ENCODE measurements at regions not wholly inside any gene's neighbourhood (a gene's known extent, or its start where the extent isn't known, plus 50 kb on each side); places are given as distances from the start of the nearest gene placed in this dataset.
"Not testable (repeated sequence)": the region's sequence is repeated elsewhere in the genome, so short reads cannot be mapped to it uniquely, and the experiment has no call there.

- Mint-ChIP-seq H3K27ac (peak overlapping the region; percentile 96), H3K4me1 (ENCODE audit: low read depth) (peaks cover 25% of the 10 kb centered on the region), H3K36me3 (ENCODE audit: low read depth) (peaks cover 35% of the 10 kb centered on the region), H3K4me3 (ENCODE audit: low read depth) (peak overlapping the region; percentile 83)
- intact Hi-C loops (cut with micrococcal nuclease); H3K27me3 Mint-ChIP-seq (ENCODE audit: low read depth); H3K9me3 Mint-ChIP-seq; DNase-seq (ENCODE audit: low spot score): not testable (repeated sequence)
These were observed 277.2 kb upstream of the PLGLB2 start for GRCh38 chr2:87470381-87471380.

GRCh38 chr2:87471478-87471877 lies 276.4 kb upstream of the PLGLB2 start:
- DNase-seq (ENCODE audit: low spot score); H3K27me3 Mint-ChIP-seq (ENCODE audit: low read depth); intact Hi-C loops (cut with micrococcal nuclease); H3K9me3 Mint-ChIP-seq: not testable (repeated sequence)
- peaks cover 32% of the 10 kb centered on the region for H3K36me3 Mint-ChIP-seq (ENCODE audit: low read depth)
- peaks cover 26% of the 10 kb centered on the region for H3K4me1 Mint-ChIP-seq (ENCODE audit: low read depth)
- peak overlapping the region; percentile 91 for H3K27ac Mint-ChIP-seq
- H3K4me3 Mint-ChIP-seq (ENCODE audit: low read depth): peak overlapping the region; percentile 83

- Mint-ChIP-seq H3K4me3 (ENCODE audit: low read depth) (peak overlapping the region; percentile 28), H3K4me1 (ENCODE audit: low read depth) (peaks cover 20% of the 10 kb centered on the region), H3K27ac (peak overlapping the region; percentile 73), H3K36me3 (ENCODE audit: low read depth) (peaks cover 33% of the 10 kb centered on the region)
- intact Hi-C loops (cut with micrococcal nuclease); DNase-seq (ENCODE audit: low spot score); H3K9me3 Mint-ChIP-seq; H3K27me3 Mint-ChIP-seq (ENCODE audit: low read depth): not testable (repeated sequence)
These were observed 271.5 kb upstream of the PLGLB2 start for GRCh38 chr2:87476223-87476872.

- peak overlapping the region; percentile 73 for H3K27ac Mint-ChIP-seq
- DNase-seq (ENCODE audit: low spot score); H3K27me3 Mint-ChIP-seq (ENCODE audit: low read depth); intact Hi-C loops (cut with micrococcal nuclease); H3K9me3 Mint-ChIP-seq: not testable (repeated sequence)
- H3K4me1 Mint-ChIP-seq (ENCODE audit: low read depth): peaks cover 19% of the 10 kb centered on the region
- peak overlapping the region; percentile 28 for H3K4me3 Mint-ChIP-seq (ENCODE audit: low read depth)
- H3K36me3 Mint-ChIP-seq (ENCODE audit: low read depth): peaks cover 33% of the 10 kb centered on the region
These were observed 271.0 kb upstream of the PLGLB2 start for GRCh38 chr2:87476936-87477335.

GRCh38 chr2:87477669-87478428 lies 270.0 kb upstream of the PLGLB2 start:
- intact Hi-C loops (cut with micrococcal nuclease); H3K27ac Mint-ChIP-seq; H3K27me3 Mint-ChIP-seq (ENCODE audit: low read depth); DNase-seq (ENCODE audit: low spot score); H3K9me3 Mint-ChIP-seq; H3K4me3 Mint-ChIP-seq (ENCODE audit: low read depth): not testable (repeated sequence)
- Mint-ChIP-seq H3K36me3 (ENCODE audit: low read depth) (peaks cover 40% of the 10 kb centered on the region), H3K4me1 (ENCODE audit: low read depth) (peaks cover 24% of the 10 kb centered on the region)

GRCh38 chr2:87478911-87479310 lies 269.0 kb upstream of the PLGLB2 start:
- H3K4me3 Mint-ChIP-seq (ENCODE audit: low read depth); intact Hi-C loops (cut with micrococcal nuclease); DNase-seq (ENCODE audit: low spot score); H3K9me3 Mint-ChIP-seq; H3K27me3 Mint-ChIP-seq (ENCODE audit: low read depth); H3K27ac Mint-ChIP-seq: not testable (repeated sequence)
- peaks cover 26% of the 10 kb centered on the region for H3K4me1 Mint-ChIP-seq (ENCODE audit: low read depth)
- H3K36me3 Mint-ChIP-seq (ENCODE audit: low read depth): peaks cover 42% of the 10 kb centered on the region

GRCh38 chr2:87483093-87483680 lies 264.7 kb upstream of the PLGLB2 start:
- H3K27me3 Mint-ChIP-seq (ENCODE audit: low read depth); intact Hi-C loops (cut with micrococcal nuclease); H3K9me3 Mint-ChIP-seq; DNase-seq (ENCODE audit: low spot score): not testable (repeated sequence)
- peaks cover 29% of the 10 kb centered on the region for H3K36me3 Mint-ChIP-seq (ENCODE audit: low read depth)
- peak overlapping the region; percentile 58 for H3K27ac Mint-ChIP-seq
- H3K4me3 Mint-ChIP-seq (ENCODE audit: low read depth): peak overlapping the region; percentile 63
- H3K4me1 Mint-ChIP-seq (ENCODE audit: low read depth): peaks cover 22% of the 10 kb centered on the region

- intact Hi-C loops (cut with micrococcal nuclease); DNase-seq (ENCODE audit: low spot score); H3K4me3 Mint-ChIP-seq (ENCODE audit: low read depth); H3K27me3 Mint-ChIP-seq (ENCODE audit: low read depth); H3K9me3 Mint-ChIP-seq: not testable (repeated sequence)
- peaks cover 24% of the 10 kb centered on the region for H3K4me1 Mint-ChIP-seq (ENCODE audit: low read depth)
- peak overlapping the region; percentile 33 for H3K27ac Mint-ChIP-seq
- peaks cover 35% of the 10 kb centered on the region for H3K36me3 Mint-ChIP-seq (ENCODE audit: low read depth)
These were observed 263.5 kb upstream of the PLGLB2 start for GRCh38 chr2:87484363-87484762.

- H3K4me3 Mint-ChIP-seq (ENCODE audit: low read depth); DNase-seq (ENCODE audit: low spot score); H3K27me3 Mint-ChIP-seq (ENCODE audit: low read depth); intact Hi-C loops (cut with micrococcal nuclease); H3K9me3 Mint-ChIP-seq: not testable (repeated sequence)
- peaks cover 21% of the 10 kb centered on the region for H3K4me1 Mint-ChIP-seq (ENCODE audit: low read depth)
- H3K36me3 Mint-ChIP-seq (ENCODE audit: low read depth): peaks cover 29% of the 10 kb centered on the region
- peak overlapping the region; percentile 75 for H3K27ac Mint-ChIP-seq
These were observed 262.4 kb upstream of the PLGLB2 start for GRCh38 chr2:87485455-87485854.

- intact Hi-C loops (cut with micrococcal nuclease); H3K4me3 Mint-ChIP-seq (ENCODE audit: low read depth): not testable (repeated sequence)
These were observed 262.0 kb upstream of the PLGLB2 start for GRCh38 chr2:87485884-87486283.

GRCh38 chr2:87486413-87486812 lies 261.5 kb upstream of the PLGLB2 start:
- intact Hi-C loops (cut with micrococcal nuclease); DNase-seq (ENCODE audit: low spot score); H3K27me3 Mint-ChIP-seq (ENCODE audit: low read depth); H3K9me3 Mint-ChIP-seq: not testable (repeated sequence)
- H3K36me3 Mint-ChIP-seq (ENCODE audit: low read depth): peaks cover 27% of the 10 kb centered on the region
- peaks cover 23% of the 10 kb centered on the region for H3K4me1 Mint-ChIP-seq (ENCODE audit: low read depth)
- peak overlapping the region; percentile 87 for H3K27ac Mint-ChIP-seq
- peak overlapping the region; percentile 13 for H3K4me3 Mint-ChIP-seq (ENCODE audit: low read depth)

More at GRCh38 chr2:87485884-87486283, 262.0 kb upstream of the PLGLB2 start:
- H3K27me3 Mint-ChIP-seq (ENCODE audit: low read depth); H3K9me3 Mint-ChIP-seq; H3K27ac Mint-ChIP-seq; DNase-seq (ENCODE audit: low spot score): not testable (repeated sequence)
- Mint-ChIP-seq H3K36me3 (ENCODE audit: low read depth) (peaks cover 25% of the 10 kb centered on the region), H3K4me1 (ENCODE audit: low read depth) (peaks cover 21% of the 10 kb centered on the region)

- Mint-ChIP-seq H3K27ac (peak overlapping the region; percentile 42), H3K4me1 (ENCODE audit: low read depth) (peaks cover 20% of the 10 kb centered on the region), H3K36me3 (ENCODE audit: low read depth) (peaks cover 24% of the 10 kb centered on the region), H3K4me3 (ENCODE audit: low read depth) (peak overlapping the region; percentile 21)
- DNase-seq (ENCODE audit: low spot score); H3K9me3 Mint-ChIP-seq; intact Hi-C loops (cut with micrococcal nuclease); H3K27me3 Mint-ChIP-seq (ENCODE audit: low read depth): not testable (repeated sequence)
These were observed 259.9 kb upstream of the PLGLB2 start for GRCh38 chr2:87488021-87488420.

Measured in activated T-helper 2 cell treated with anti-CD3 and anti-CD28 coated beads, Interferon-gamma antibody, Interleukin-2, Interleukin-4, amounts not matched to agents 10 μg/mL and 5 μg/mL and 100 μg/mL, durations not matched to agents 14 hours and 24 hours and 36 hours (primary cell).